ENCODE measurements at regions not wholly inside any gene's neighbourhood (a gene's known extent, or its start where the extent isn't known, plus 50 kb on each side); places are given as distances from the start of the nearest gene placed in this dataset.
"Not testable (repeated sequence)": the region's sequence is repeated elsewhere in the genome, so short reads cannot be mapped to it uniquely, and the experiment has no call there.

DNA sequence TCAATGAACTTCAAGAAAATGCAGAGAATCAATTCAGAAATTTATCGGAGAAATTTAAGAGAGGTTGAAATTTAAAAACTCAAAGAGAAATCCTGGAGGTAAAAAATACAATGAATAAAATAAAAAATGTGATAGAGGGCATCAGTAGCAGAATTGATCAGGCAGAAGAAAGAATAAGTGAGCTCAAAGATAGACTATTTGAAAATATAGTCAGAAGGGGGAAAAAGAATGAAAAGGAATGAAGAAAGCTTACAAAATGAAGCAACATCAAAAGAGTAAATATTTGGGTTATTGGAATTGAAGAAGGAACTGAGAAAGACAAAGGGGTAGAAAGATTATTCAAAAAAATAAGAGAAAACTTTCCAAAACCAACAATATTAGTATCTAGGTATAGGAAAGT is 291.4 kb downstream of the SH2D4B start:
- Mint-ChIP-seq H3K4me1 (no peaks in the 10 kb centered on the region), H3K9me3 (peaks cover 30% of the 10 kb centered on the region), H3K4me3 (no peak overlapping the region), H3K36me3 (ENCODE audit: low read depth) (no peaks in the 10 kb centered on the region), H3K27me3 (no peaks in the 10 kb centered on the region), H3K27ac (no peak overlapping the region)
- intact Hi-C loops (cut with micrococcal nuclease), result no loop called here
- ChIA-PET CTCF (no interaction called here), POLR2A (no interaction called here)
- TF ChIP-seq CTCF (IDR thresholded peaks at IDR 0.05), result no peak
- no peak for DNase-seq
- no peak for ATAC-seq (ENCODE audit: low read depth)

DNA sequence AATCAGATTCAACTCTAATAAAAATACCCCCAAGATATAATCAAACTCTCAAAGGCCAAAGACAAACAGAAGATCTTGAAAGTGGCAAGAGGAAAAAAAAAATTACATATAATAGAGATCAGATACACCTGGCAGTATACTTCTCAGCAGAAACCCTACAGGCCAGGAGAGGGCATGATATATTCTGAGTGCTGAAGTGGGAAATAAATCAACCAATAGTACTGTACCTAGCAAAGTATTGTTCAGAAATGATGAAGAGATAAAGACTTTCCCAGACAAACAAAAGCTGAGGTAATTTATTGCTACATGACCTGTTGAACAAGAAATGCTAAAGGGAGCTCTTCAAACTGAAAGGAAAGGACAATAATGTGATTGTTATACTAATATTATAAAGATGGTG is 291.9 kb downstream of the SH2D4B start:
- H3K36me3 Mint-ChIP-seq (ENCODE audit: low read depth), result no peaks in the 10 kb centered on the region
- ATAC-seq (ENCODE audit: low read depth) (no peak), DNase-seq (no peak)
- no peak overlapping the region for H3K4me3 Mint-ChIP-seq
- TF ChIP-seq CTCF (IDR thresholded peaks at IDR 0.05), result no peak
- ChIA-PET CTCF (no interaction called here), POLR2A (no interaction called here)
- peaks cover 32% of the 10 kb centered on the region for H3K9me3 Mint-ChIP-seq
- no peaks in the 10 kb centered on the region for H3K27me3 Mint-ChIP-seq
- no peak overlapping the region for H3K27ac Mint-ChIP-seq
- H3K4me1 Mint-ChIP-seq, result no peaks in the 10 kb centered on the region
- intact Hi-C loops (cut with micrococcal nuclease), result no loop called here

DNA sequence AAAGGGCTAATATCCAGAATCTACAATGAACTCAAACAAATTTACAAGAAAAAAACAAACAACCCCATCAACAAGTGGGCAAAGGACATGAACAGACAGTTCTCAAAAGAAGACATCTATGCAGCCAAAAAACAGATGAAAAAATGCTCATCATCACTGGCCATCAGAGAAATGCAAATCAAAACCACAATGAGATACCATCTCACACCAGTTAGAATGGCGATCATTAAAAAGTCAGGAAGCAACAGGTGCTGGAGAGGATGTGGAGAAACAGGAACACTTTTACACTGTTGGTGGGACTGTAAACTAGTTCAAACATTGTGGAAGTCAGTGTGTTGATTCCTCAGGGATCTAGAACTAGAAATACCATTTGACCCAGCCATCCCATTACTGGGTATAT is 295.0 kb downstream of the SH2D4B start:
- H3K4me1 Mint-ChIP-seq; POLR2A ChIA-PET; H3K36me3 Mint-ChIP-seq (ENCODE audit: low read depth); DNase-seq; CTCF ChIA-PET; H3K27me3 Mint-ChIP-seq; H3K27ac Mint-ChIP-seq; H3K4me3 Mint-ChIP-seq; intact Hi-C loops (cut with micrococcal nuclease); ATAC-seq (ENCODE audit: low read depth): not testable (repeated sequence)
- peaks cover 35% of the 10 kb centered on the region for H3K9me3 Mint-ChIP-seq

GRCh38 chr10:80855348-80855971 is 317.8 kb downstream of the SH2D4B start:
- intact Hi-C loops (cut with micrococcal nuclease), result no loop called here
- Mint-ChIP-seq H3K4me3 (no peak overlapping the region), H3K36me3 (ENCODE audit: low read depth) (no peaks in the 10 kb centered on the region), H3K27ac (no peak overlapping the region), H3K4me1 (no peaks in the 10 kb centered on the region), H3K9me3 (no peaks in the 10 kb centered on the region), H3K27me3 (no peaks in the 10 kb centered on the region)
- ATAC-seq (ENCODE audit: low read depth) (no peak), DNase-seq (no peak)
- no peak for TF ChIP-seq CTCF (IDR thresholded peaks at IDR 0.05)
- ChIA-PET POLR2A (no interaction called here), CTCF (interaction anchor here (1.4 kb wide), 1 partner anchor 9 kb away, joined by 3 read pairs; no protein-coding TSS in a partner anchor)

DNA sequence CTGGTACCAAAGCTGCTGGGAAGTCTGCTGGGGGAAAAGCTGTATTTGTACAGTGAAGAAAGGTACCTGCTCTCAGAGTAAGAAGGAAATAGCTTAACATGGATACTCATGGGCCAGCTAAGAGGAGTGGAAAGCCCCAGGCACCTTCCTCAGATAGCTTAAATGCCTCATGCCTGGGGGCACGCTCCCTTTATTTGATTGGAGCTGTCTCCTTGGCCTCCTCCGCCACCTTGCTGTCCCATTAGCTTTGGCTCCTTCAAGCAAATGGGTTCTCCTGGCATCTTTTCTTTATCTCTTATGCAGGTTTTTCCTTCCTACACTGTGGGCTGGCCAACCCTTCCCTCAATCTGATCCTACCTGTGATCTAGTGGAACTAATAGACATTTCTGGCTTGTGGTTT is 318.5 kb downstream of the SH2D4B start:
- no peak overlapping the region for H3K4me3 Mint-ChIP-seq
- H3K36me3 Mint-ChIP-seq (ENCODE audit: low read depth), result no peaks in the 10 kb centered on the region
- intact Hi-C loops (cut with micrococcal nuclease), result no loop called here
- ChIA-PET CTCF (interaction anchor here (1.4 kb wide), 1 partner anchor 9 kb away, joined by 3 read pairs; no protein-coding TSS in a partner anchor), POLR2A (no interaction called here)
- no peaks in the 10 kb centered on the region for H3K27me3 Mint-ChIP-seq
- H3K27ac Mint-ChIP-seq, result no peak overlapping the region
- no peak for TF ChIP-seq CTCF (IDR thresholded peaks at IDR 0.05)
- no peaks in the 10 kb centered on the region for H3K4me1 Mint-ChIP-seq
- H3K9me3 Mint-ChIP-seq, result no peaks in the 10 kb centered on the region
- DNase-seq (no peak), ATAC-seq (ENCODE audit: low read depth) (no peak)

GRCh38 chr10:80859279-80859678 is 321.6 kb downstream of the SH2D4B start:
- intact Hi-C loops (cut with micrococcal nuclease); H3K27me3 Mint-ChIP-seq; ATAC-seq (ENCODE audit: low read depth); DNase-seq; POLR2A ChIA-PET; H3K4me3 Mint-ChIP-seq; H3K9me3 Mint-ChIP-seq; CTCF ChIA-PET; H3K27ac Mint-ChIP-seq; H3K4me1 Mint-ChIP-seq; H3K36me3 Mint-ChIP-seq (ENCODE audit: low read depth): not testable (repeated sequence)

Data from activated B cell treated with CpG ODN at 0.5 μM for 24 hours (primary cell).